Activated T-cell treated with anti-CD3 and anti-CD28 coated beads, Interleukin-2, amount 50 U/mL, for 24 hours (primary cell): ENCODE measurements at regions not wholly inside any gene's neighbourhood (a gene's known extent, or its start where the extent isn't known, plus 50 kb on each side); places are given as distances from the start of the nearest gene placed in this dataset.
"Not testable (repeated sequence)": the region's sequence is repeated elsewhere in the genome, so short reads cannot be mapped to it uniquely, and the experiment has no call there.

Source experiments
- DNase-seq: peaks from one replicate; pipeline ENCODE4 v3.0.0-alpha.2; 2020
- H3K27ac Mint-ChIP-seq: 2 replicates; pipeline ENCODE4 v1.8.0; 2020; ENCODE audit warnings: mild to moderate bottlenecking, mixed read lengths
- H3K27me3 Mint-ChIP-seq: 2 replicates; pipeline ENCODE4 v1.8.0; 2020; ENCODE audit warnings: mixed read lengths
- H3K36me3 Mint-ChIP-seq: 2 replicates; pipeline ENCODE4 v1.8.0; 2020; ENCODE audit warnings: low read depth, mixed read lengths
- H3K4me1 Mint-ChIP-seq: 2 replicates; pipeline ENCODE4 v1.8.0; 2020; ENCODE audit warnings: low read depth, mixed read lengths
- H3K4me3 Mint-ChIP-seq: 2 replicates; pipeline ENCODE4 v1.8.0; 2020; ENCODE audit warnings: mild to moderate bottlenecking, moderate library complexity, mixed read lengths
- H3K9me3 Mint-ChIP-seq: 2 replicates; pipeline ENCODE4 v1.8.0; 2020; ENCODE audit warnings: mixed read lengths

GRCh38 chr6:168842632-168843212, 401.7 kb downstream of the SMOC2 start:
- H3K27ac Mint-ChIP-seq, DNase-seq, H3K4me1 Mint-ChIP-seq, H3K4me3 Mint-ChIP-seq, H3K9me3 Mint-ChIP-seq, H3K36me3 Mint-ChIP-seq: not testable (repeated sequence)
- H3K27me3 Mint-ChIP-seq, result peaks cover 23% of the 10 kb centered on the region

- no peak for DNase-seq
- H3K27me3 Mint-ChIP-seq, result peaks cover 23% of the 10 kb centered on the region
- H3K4me3 Mint-ChIP-seq, result no peak overlapping the region
- H3K4me1 Mint-ChIP-seq, result peaks cover 6% of the 10 kb centered on the region
- no peaks in the 10 kb centered on the region for H3K36me3 Mint-ChIP-seq
- H3K9me3 Mint-ChIP-seq, result no peaks in the 10 kb centered on the region
- H3K27ac Mint-ChIP-seq, result no peak overlapping the region
Measured at GRCh38 chr6:168841609-168842278, 400.8 kb downstream of the SMOC2 start.

DNA sequence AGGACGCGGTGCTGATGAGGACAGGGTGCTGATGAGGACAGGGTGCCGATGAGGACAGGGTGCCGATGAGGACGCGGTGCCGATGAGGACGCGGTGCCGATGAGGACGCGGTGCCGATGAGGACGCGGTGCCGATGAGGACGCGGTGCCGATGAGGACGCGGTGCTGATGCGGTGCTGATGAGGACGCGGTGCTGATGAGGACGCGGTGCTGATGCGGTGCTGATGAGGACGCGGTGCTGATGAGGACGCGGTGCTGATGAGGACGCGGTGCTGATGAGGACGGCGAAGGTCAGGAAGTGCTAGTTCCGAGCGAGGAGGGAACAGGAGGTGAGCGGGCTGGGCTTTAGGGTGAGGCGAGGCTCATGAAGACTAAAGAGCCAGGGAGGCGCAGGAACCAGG, 399.9 kb downstream of the SMOC2 start:
- H3K36me3 Mint-ChIP-seq, H3K4me1 Mint-ChIP-seq, H3K27ac Mint-ChIP-seq, DNase-seq, H3K9me3 Mint-ChIP-seq: not testable (repeated sequence)
- Mint-ChIP-seq H3K4me3 (peak overlapping the region; percentile 35), H3K27me3 (peaks cover 29% of the 10 kb centered on the region)

DNA sequence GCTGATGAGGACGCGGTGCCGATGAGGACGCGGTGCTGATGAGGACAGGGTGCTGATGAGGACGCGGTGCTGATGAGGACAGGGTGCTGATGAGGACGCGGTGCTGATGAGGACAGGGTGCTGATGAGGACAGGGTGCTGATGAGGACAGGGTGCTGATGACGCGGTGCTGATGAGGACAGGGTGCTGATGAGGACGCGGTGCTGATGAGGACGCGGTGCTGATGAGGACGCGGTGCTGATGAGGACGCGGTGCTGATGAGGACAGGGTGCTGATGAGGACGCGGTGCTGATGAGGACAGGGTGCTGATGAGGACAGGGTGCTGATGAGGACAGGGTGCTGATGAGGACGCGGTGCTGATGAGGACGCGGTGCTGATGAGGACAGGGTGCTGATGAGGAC, 399.3 kb downstream of the SMOC2 start:
- not testable (repeated sequence) for H3K4me1 Mint-ChIP-seq, H3K36me3 Mint-ChIP-seq, H3K4me3 Mint-ChIP-seq, H3K9me3 Mint-ChIP-seq, H3K27ac Mint-ChIP-seq, DNase-seq
- H3K27me3 Mint-ChIP-seq, result peaks cover 32% of the 10 kb centered on the region

GRCh38 chr6:168838037-168838399, 397.0 kb downstream of the SMOC2 start:
- no peak for DNase-seq
- no peaks in the 10 kb centered on the region for H3K36me3 Mint-ChIP-seq
- H3K4me1 Mint-ChIP-seq, result peaks cover 6% of the 10 kb centered on the region
- H3K27ac Mint-ChIP-seq, result no peak overlapping the region
- H3K4me3 Mint-ChIP-seq, result no peak overlapping the region
- H3K9me3 Mint-ChIP-seq, result no peaks in the 10 kb centered on the region
- peaks cover 35% of the 10 kb centered on the region for H3K27me3 Mint-ChIP-seq

GRCh38 chr6:168837254-168838036, 396.5 kb downstream of the SMOC2 start:
- Mint-ChIP-seq H3K4me3 (no peak overlapping the region), H3K27me3 (peaks cover 35% of the 10 kb centered on the region), H3K27ac (no peak overlapping the region), H3K9me3 (no peaks in the 10 kb centered on the region), H3K36me3 (no peaks in the 10 kb centered on the region), H3K4me1 (peaks cover 6% of the 10 kb centered on the region)
- DNase-seq, result no peak

GRCh38 chr6:168835991-168836390, 395.0 kb downstream of the SMOC2 start:
- Mint-ChIP-seq H3K9me3 (no peaks in the 10 kb centered on the region), H3K4me1 (peaks cover 4% of the 10 kb centered on the region), H3K36me3 (no peaks in the 10 kb centered on the region), H3K4me3 (no peak overlapping the region), H3K27me3 (peaks cover 31% of the 10 kb centered on the region), H3K27ac (no peak overlapping the region)
- no peak for DNase-seq

DNA sequence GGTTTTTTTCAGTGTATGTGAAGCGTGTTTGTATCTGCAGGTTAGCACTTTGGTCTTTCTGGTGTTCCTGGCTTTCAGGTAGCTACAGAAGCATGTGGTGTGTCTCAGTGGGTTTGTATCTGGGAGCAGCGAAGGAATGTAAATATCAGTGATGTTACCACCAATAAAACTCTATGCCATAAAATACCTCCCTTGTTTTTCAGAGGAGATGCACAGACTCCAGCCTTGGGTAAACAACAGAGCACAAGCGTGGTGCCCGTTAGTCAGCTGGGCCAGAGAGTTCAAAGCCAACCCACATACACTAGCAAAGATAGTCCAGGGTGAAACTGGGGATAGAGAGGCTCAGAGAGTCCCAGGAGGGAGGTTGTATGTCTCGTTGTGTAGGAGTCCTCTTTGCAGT, 393.8 kb downstream of the SMOC2 start:
- no peak overlapping the region for H3K4me3 Mint-ChIP-seq
- H3K36me3 Mint-ChIP-seq, result no peaks in the 10 kb centered on the region
- H3K27ac Mint-ChIP-seq, result no peak overlapping the region
- peaks cover 4% of the 10 kb centered on the region for H3K4me1 Mint-ChIP-seq
- H3K27me3 Mint-ChIP-seq, result peaks cover 30% of the 10 kb centered on the region
- no peaks in the 10 kb centered on the region for H3K9me3 Mint-ChIP-seq
- DNase-seq, result no peak

GRCh38 chr6:168834042-168834587, 393.1 kb downstream of the SMOC2 start:
- Mint-ChIP-seq H3K4me1 (no peaks in the 10 kb centered on the region), H3K27me3 (peaks cover 25% of the 10 kb centered on the region), H3K36me3 (no peaks in the 10 kb centered on the region), H3K27ac (no peak overlapping the region), H3K4me3 (no peak overlapping the region), H3K9me3 (no peaks in the 10 kb centered on the region)
- no peak for DNase-seq

DNA sequence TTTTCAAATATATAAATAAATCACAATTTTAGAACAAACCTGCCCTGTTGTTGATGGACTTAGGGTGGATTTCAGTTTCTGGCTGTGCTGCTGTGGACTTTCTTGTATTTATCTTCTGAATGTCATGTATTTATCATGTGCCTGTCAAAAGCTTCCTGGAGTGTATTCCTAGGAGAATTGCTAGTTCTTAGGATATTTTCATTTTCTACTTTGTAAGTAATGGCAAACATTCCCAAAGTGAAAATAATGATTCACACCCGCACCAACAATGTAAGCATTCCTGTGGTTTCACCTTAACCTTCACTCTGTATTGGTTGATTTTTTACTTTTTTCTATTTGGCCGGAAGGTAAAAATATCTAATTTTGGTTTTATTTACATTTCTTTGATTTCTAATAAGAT, 387.8 kb downstream of the SMOC2 start:
- H3K27me3 Mint-ChIP-seq, result no peaks in the 10 kb centered on the region
- no peak overlapping the region for H3K4me3 Mint-ChIP-seq
- no peaks in the 10 kb centered on the region for H3K36me3 Mint-ChIP-seq
- H3K4me1 Mint-ChIP-seq, result no peaks in the 10 kb centered on the region
- no peak overlapping the region for H3K27ac Mint-ChIP-seq
- no peak for DNase-seq
- H3K9me3 Mint-ChIP-seq, result no peaks in the 10 kb centered on the region

DNA sequence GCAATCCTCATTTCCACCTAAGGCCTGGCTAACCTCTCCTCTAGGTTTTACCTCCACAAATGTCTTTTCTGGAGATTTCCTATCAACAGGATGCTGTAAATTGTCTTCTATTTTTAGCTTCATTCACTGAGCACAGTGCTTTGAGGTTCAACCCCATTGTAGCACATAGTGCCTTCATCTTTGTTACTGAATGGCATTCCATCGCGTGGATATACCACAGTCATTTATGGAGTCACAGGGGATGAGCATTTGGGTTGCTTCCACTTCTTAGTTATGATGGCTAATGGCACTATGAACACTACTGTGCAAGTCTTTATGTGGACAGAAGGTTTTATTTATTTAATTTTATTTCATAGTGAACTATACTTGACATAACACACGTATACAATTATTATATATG, 387.1 kb downstream of the SMOC2 start:
- Mint-ChIP-seq H3K4me1 (no peaks in the 10 kb centered on the region), H3K27me3 (no peaks in the 10 kb centered on the region), H3K36me3 (no peaks in the 10 kb centered on the region), H3K27ac (no peak overlapping the region), H3K4me3 (no peak overlapping the region), H3K9me3 (no peaks in the 10 kb centered on the region)
- no peak for DNase-seq

DNA sequence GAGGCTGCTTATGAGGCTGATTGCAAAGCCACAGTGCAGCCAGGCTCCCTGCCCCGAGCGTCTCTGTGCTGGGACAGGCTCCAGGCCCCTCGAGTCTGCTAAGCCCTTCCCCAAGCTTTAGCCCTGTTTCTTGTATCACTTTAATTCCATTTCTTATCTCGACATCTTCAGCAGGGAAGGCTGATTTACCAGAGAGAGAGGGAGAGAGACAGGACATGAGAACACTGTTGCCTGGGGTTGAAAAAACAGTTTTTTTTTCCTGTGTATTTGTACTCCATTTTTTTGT, 386.5 kb downstream of the SMOC2 start:
- H3K4me3 Mint-ChIP-seq, result no peak overlapping the region
- no peaks in the 10 kb centered on the region for H3K4me1 Mint-ChIP-seq
- H3K9me3 Mint-ChIP-seq, result no peaks in the 10 kb centered on the region
- H3K27ac Mint-ChIP-seq, result no peak overlapping the region
- no peak for DNase-seq
- H3K36me3 Mint-ChIP-seq, result no peaks in the 10 kb centered on the region
- H3K27me3 Mint-ChIP-seq, result no peaks in the 10 kb centered on the region

- no peak overlapping the region for H3K27ac Mint-ChIP-seq
- H3K4me1 Mint-ChIP-seq, result no peaks in the 10 kb centered on the region
- DNase-seq, result no peak
- H3K4me3 Mint-ChIP-seq, result no peak overlapping the region
- no peaks in the 10 kb centered on the region for H3K27me3 Mint-ChIP-seq
- H3K36me3 Mint-ChIP-seq, result no peaks in the 10 kb centered on the region
- no peaks in the 10 kb centered on the region for H3K9me3 Mint-ChIP-seq
Measured at GRCh38 chr6:168826726-168827585, 386.0 kb downstream of the SMOC2 start.

DNA sequence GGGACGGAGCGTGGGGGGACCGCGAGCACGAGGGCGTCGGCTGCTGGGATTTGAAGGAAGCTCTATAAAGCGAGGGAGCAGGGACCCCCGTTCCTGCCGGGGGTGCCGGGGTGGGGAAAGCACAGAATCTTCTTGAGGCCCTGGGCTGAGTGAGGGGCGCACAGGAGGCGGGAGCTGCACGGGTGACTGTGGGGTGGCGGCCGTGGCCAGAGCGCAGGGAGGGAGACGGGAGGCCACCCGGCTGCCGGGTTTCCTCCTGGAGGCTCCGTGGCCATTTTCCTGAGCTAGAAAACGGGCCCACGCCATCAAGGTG, 385.1 kb downstream of the SMOC2 start:
- no peak for DNase-seq
- Mint-ChIP-seq H3K4me3 (no peak overlapping the region), H3K27ac (no peak overlapping the region), H3K9me3 (no peaks in the 10 kb centered on the region), H3K27me3 (no peaks in the 10 kb centered on the region), H3K36me3 (no peaks in the 10 kb centered on the region), H3K4me1 (no peaks in the 10 kb centered on the region)
